Retinal pigment epithelial cell (primary cell): ENCODE measurements at regions not wholly inside any gene's neighbourhood (a gene's known extent, or its start where the extent isn't known, plus 50 kb on each side); places are given as distances from the start of the nearest gene placed in this dataset.

Source experiments
- DNase-seq: peaks from one replicate; pipeline ENCODE4 v3.0.0-alpha.2; 2010; ENCODE audit warnings: low read depth
- H3K4me3 ChIP-seq: 2 replicates; pipeline ENCODE4 v1.5.1; 2011; ENCODE audit warnings: mild to moderate bottlenecking, low read length, control low read depth, moderate library complexity
- CTCF ChIP-seq: conservative IDR thresholded peaks from 2 replicates; pipeline ENCODE4 v1.5.1; 2011; ENCODE audit warnings: low read depth, low read length, control low read depth, inconsistent platforms

- TF ChIP-seq CTCF: no peak
- H3K4me3 ChIP-seq: no peak overlapping the region
- DNase-seq: no peak
Measured at GRCh38 chr17:71519285-71519684, 601.5 kb upstream of the SOX9 start.

- no peak overlapping the region for H3K4me3 ChIP-seq
- DNase-seq: no peak
Measured at GRCh38 chr17:71521724-71522123, 599.1 kb upstream of the SOX9 start.

GRCh38 chr17:71522383-71522782, 598.4 kb upstream of the SOX9 start:
- H3K4me3 ChIP-seq: no peak overlapping the region
- TF ChIP-seq CTCF: no peak
- DNase-seq: no peak

More at GRCh38 chr17:71521724-71522123, 599.1 kb upstream of the SOX9 start:
- no peak for TF ChIP-seq CTCF

- H3K4me3 ChIP-seq: no peak overlapping the region
- DNase-seq: no peak
- TF ChIP-seq CTCF: no peak
Measured at GRCh38 chr17:71527311-71527710, 593.5 kb upstream of the SOX9 start.

- H3K4me3 ChIP-seq: no peak overlapping the region
- DNase-seq: no peak
- TF ChIP-seq CTCF: no peak
Measured at GRCh38 chr17:71528210-71528609, 592.6 kb upstream of the SOX9 start.

GRCh38 chr17:71530248-71530647, 590.6 kb upstream of the SOX9 start:
- H3K4me3 ChIP-seq: no peak overlapping the region
- TF ChIP-seq CTCF: no peak

GRCh38 chr17:71535321-71535720, 585.5 kb upstream of the SOX9 start:
- H3K4me3 ChIP-seq: no peak overlapping the region
- no peak for DNase-seq
- TF ChIP-seq CTCF: no peak

More at GRCh38 chr17:71530248-71530647, 590.6 kb upstream of the SOX9 start:
- no peak for DNase-seq
